ENCODE measurements at regions not wholly inside any gene's neighbourhood (a gene's known extent, or its start where the extent isn't known, plus 50 kb on each side); places are given as distances from the start of the nearest gene placed in this dataset.

DNA sequence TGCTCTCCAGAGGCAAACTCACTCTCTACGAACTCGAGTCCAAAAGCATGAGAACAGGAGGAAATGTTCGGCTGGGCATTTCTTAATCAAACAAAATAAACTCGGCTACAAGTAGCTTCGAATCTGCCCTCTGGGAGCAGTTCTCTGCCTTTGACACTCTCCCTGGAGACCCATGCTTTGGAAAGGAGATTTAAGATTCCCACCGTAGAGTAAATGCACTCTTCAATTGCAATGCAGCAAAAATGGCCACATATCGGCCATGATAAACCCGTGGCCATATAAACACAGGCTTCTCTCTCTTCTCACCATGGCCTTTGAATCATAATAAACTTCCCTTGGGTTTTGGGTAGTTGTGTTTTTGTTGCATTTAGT, 215.4 kb downstream of the TOMM20 start:
- H2AFZ ChIP-seq (ENCODE audit: low read depth, low read length) = peak overlapping the region; percentile 35
- in situ Hi-C loops (cut with MboI) = no loop called here
- POLR2A ChIA-PET = no interaction called here
- no peaks in the 10 kb centered on the region for H3K79me2 ChIP-seq (ENCODE audit: control insufficient read depth, insufficient read depth, low read length)
- WGBS (ENCODE audit: insufficient coverage, low coverage, missing lambda C conversion rate) = 44% methylated on average over 8 of the region's 8 CpGs
- no peaks in the 10 kb centered on the region for H3K27me3 ChIP-seq (ENCODE audit: control insufficient read depth in 2 of 2, insufficient read depth in 2 of 2, low read length in 2 of 2)
- H3K4me3 ChIP-seq = no peak overlapping the region
- H3K27ac ChIP-seq (ENCODE audit: extremely low read depth, low read depth, low read length) = no peak overlapping the region
- BruUV-seq (replicated peaks) = no TSS peak
- CTCF ChIA-PET (ENCODE audit: low intra/inter-chr PET ratio) = no interaction called here
- no peaks in the 10 kb centered on the region for H3K9me3 ChIP-seq (replicated peaks; ENCODE audit: control insufficient read depth, insufficient read depth, low read depth, low read length)
- H3K9me1 ChIP-seq (ENCODE audit: control insufficient read depth, insufficient read depth, low read length) = no peaks in the 10 kb centered on the region
- H3K4me2 ChIP-seq (ENCODE audit: insufficient read depth, low read length) = no peak overlapping the region
- H3K36me3 ChIP-seq (ENCODE audit: control insufficient read depth, insufficient read depth, low read length) = no peaks in the 10 kb centered on the region
- intact Hi-C loops (cut with micrococcal nuclease) = no loop called here
- H3K4me1 ChIP-seq (replicated peaks in 1 of 2; ENCODE audit: control insufficient read depth in 2 of 2, insufficient read depth in 2 of 2, low read length in 2 of 2) = peaks cover 10 to 11% of the 10 kb centered on the region in 2 experiments; a peak in 4 of 5 replicates
- ATAC-seq (no peak), FAIRE-seq (peak; percentile 44), DNase-seq (ENCODE audit: extremely low read depth in 1 of 4, low spot score in 3 of 4) (no peak)
- no peaks in the 10 kb centered on the region for H4K20me1 ChIP-seq (replicated peaks; ENCODE audit: control insufficient read depth, insufficient read depth, low read length)
- H3K9ac ChIP-seq (ENCODE audit: insufficient read depth in 1 of 2, low read depth in 2 of 2, low read length in 2 of 2) = no peak overlapping the region; a peak in 1 of 4 replicates
- TF ChIP-seq, protein P1, sequence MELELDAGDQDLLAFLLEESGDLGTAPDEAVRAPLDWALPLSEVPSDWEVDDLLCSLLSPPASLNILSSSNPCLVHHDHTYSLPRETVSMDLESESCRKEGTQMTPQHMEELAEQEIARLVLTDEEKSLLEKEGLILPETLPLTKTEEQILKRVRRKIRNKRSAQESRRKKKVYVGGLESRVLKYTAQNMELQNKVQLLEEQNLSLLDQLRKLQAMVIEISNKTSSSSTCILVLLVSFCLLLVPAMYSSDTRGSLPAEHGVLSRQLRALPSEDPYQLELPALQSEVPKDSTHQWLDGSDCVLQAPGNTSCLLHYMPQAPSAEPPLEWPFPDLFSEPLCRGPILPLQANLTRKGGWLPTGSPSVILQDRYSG (tag; conservative IDR thresholded peaks at IDR 0.05; ENCODE audit: low read depth) = 0 out of 2 replicates have a peak, but pooled peaks have one; percentile 37
- TF ChIP-seq, protein P2, sequence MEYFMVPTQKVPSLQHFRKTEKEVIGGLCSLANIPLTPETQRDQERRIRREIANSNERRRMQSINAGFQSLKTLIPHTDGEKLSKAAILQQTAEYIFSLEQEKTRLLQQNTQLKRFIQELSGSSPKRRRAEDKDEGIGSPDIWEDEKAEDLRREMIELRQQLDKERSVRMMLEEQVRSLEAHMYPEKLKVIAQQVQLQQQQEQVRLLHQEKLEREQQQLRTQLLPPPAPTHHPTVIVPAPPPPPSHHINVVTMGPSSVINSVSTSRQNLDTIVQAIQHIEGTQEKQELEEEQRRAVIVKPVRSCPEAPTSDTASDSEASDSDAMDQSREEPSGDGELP (CRISPR knock-in tag; IDR thresholded peaks at IDR 0.05; ENCODE audit: borderline replicate concordance) = peak; percentile 21; the same call in 1 of the 2 replicates
- 0 out of 2 replicates have a peak, but pooled peaks have one; percentile 43 for TF ChIP-seq ZNF766 (CRISPR knock-in tag; conservative IDR thresholded peaks at IDR 0.05)
- no peak for TF ChIP-seq SP1 (CRISPR knock-in tag; IDR thresholded peaks at IDR 0.05)
- TF ChIP-seq, protein P3, sequence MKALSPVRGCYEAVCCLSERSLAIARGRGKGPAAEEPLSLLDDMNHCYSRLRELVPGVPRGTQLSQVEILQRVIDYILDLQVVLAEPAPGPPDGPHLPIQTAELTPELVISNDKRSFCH (CRISPR knock-in tag; IDR thresholded peaks at IDR 0.05) = 0 out of 2 replicates have a peak, but pooled peaks have one; percentile 11
- TF ChIP-seq, protein P3 (tag; IDR thresholded peaks at IDR 0.05) = no peak; the same call in 1 of the 2 replicates
- TF ChIP-seq, protein P4, sequence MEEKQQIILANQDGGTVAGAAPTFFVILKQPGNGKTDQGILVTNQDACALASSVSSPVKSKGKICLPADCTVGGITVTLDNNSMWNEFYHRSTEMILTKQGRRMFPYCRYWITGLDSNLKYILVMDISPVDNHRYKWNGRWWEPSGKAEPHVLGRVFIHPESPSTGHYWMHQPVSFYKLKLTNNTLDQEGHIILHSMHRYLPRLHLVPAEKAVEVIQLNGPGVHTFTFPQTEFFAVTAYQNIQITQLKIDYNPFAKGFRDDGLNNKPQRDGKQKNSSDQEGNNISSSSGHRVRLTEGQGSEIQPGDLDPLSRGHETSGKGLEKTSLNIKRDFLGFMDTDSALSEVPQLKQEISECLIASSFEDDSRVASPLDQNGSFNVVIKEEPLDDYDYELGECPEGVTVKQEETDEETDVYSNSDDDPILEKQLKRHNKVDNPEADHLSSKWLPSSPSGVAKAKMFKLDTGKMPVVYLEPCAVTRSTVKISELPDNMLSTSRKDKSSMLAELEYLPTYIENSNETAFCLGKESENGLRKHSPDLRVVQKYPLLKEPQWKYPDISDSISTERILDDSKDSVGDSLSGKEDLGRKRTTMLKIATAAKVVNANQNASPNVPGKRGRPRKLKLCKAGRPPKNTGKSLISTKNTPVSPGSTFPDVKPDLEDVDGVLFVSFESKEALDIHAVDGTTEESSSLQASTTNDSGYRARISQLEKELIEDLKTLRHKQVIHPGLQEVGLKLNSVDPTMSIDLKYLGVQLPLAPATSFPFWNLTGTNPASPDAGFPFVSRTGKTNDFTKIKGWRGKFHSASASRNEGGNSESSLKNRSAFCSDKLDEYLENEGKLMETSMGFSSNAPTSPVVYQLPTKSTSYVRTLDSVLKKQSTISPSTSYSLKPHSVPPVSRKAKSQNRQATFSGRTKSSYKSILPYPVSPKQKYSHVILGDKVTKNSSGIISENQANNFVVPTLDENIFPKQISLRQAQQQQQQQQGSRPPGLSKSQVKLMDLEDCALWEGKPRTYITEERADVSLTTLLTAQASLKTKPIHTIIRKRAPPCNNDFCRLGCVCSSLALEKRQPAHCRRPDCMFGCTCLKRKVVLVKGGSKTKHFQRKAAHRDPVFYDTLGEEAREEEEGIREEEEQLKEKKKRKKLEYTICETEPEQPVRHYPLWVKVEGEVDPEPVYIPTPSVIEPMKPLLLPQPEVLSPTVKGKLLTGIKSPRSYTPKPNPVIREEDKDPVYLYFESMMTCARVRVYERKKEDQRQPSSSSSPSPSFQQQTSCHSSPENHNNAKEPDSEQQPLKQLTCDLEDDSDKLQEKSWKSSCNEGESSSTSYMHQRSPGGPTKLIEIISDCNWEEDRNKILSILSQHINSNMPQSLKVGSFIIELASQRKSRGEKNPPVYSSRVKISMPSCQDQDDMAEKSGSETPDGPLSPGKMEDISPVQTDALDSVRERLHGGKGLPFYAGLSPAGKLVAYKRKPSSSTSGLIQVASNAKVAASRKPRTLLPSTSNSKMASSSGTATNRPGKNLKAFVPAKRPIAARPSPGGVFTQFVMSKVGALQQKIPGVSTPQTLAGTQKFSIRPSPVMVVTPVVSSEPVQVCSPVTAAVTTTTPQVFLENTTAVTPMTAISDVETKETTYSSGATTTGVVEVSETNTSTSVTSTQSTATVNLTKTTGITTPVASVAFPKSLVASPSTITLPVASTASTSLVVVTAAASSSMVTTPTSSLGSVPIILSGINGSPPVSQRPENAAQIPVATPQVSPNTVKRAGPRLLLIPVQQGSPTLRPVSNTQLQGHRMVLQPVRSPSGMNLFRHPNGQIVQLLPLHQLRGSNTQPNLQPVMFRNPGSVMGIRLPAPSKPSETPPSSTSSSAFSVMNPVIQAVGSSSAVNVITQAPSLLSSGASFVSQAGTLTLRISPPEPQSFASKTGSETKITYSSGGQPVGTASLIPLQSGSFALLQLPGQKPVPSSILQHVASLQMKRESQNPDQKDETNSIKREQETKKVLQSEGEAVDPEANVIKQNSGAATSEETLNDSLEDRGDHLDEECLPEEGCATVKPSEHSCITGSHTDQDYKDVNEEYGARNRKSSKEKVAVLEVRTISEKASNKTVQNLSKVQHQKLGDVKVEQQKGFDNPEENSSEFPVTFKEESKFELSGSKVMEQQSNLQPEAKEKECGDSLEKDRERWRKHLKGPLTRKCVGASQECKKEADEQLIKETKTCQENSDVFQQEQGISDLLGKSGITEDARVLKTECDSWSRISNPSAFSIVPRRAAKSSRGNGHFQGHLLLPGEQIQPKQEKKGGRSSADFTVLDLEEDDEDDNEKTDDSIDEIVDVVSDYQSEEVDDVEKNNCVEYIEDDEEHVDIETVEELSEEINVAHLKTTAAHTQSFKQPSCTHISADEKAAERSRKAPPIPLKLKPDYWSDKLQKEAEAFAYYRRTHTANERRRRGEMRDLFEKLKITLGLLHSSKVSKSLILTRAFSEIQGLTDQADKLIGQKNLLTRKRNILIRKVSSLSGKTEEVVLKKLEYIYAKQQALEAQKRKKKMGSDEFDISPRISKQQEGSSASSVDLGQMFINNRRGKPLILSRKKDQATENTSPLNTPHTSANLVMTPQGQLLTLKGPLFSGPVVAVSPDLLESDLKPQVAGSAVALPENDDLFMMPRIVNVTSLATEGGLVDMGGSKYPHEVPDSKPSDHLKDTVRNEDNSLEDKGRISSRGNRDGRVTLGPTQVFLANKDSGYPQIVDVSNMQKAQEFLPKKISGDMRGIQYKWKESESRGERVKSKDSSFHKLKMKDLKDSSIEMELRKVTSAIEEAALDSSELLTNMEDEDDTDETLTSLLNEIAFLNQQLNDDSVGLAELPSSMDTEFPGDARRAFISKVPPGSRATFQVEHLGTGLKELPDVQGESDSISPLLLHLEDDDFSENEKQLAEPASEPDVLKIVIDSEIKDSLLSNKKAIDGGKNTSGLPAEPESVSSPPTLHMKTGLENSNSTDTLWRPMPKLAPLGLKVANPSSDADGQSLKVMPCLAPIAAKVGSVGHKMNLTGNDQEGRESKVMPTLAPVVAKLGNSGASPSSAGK (IDR thresholded peaks at IDR 0.05) = no peak
- 0 out of 2 replicates have a peak, but pooled peaks have one; percentile 18 for TF ChIP-seq RHOXF2B (CRISPR knock-in tag; conservative IDR thresholded peaks at IDR 0.05)

All from K562 (cell line).